HL-60 (cell line): ENCODE measurements at regions not wholly inside any gene's neighbourhood (a gene's known extent, or its start where the extent isn't known, plus 50 kb on each side); places are given as distances from the start of the nearest gene placed in this dataset.

ENCODE experiments used
- GABPA ChIP-seq: IDR thresholded peaks from 2 replicates; pipeline ENCODE4 v1.6.1; 2012; ENCODE audit warnings: low read depth
- POLR2AphosphoS5 ChIP-seq: IDR thresholded peaks from 2 replicates; pipeline ENCODE4 v1.6.1; 2012; ENCODE audit warnings: low read depth
- TF ChIP-seq, protein P1 (sequence below): IDR thresholded peaks from one replicate; pipeline ENCODE4 v1.5.1; 2011; ENCODE audit warnings: low read length, control low read depth, inconsistent platforms; ENCODE audit not compliant: insufficient read depth
- TF ChIP-seq, protein P2 (sequence below): IDR thresholded peaks from 2 replicates; pipeline ENCODE4 v1.6.1; 2012; ENCODE audit warnings: low read depth; ENCODE audit not compliant: insufficient replicate concordance

DNA sequence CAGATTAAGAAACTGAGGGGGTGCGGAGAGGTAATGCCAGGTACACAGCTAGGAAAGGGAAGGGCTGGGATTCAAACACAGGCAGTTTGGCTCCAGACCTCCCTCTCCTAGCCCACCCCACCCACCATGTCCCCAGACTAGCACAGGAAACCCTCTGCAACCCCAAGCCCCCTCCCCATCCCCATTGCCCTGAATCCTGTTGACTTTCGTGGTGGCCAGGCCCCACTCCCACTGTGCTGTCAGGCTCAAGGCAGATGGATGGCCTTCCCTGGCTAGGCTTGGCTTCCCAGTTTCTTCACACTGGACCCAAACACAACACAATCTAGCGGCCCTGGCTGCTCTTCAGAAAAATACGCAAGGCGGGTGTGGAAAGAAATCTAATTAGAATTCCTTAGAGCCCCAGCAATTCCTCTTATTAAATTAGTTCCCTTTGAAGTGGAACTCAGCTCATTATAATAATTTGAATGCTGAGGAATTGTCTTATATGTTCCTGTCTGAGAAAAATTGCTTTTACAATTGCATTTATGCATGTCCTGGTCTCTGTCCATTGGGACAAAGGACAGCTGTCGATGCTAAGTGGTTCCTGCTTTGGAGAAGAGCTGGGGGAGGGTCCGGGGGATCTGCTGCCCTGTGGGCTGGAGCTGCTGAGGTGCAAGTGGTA, 97.4 kb downstream of the SYF2 start:
- TF ChIP-seq, protein P1, sequence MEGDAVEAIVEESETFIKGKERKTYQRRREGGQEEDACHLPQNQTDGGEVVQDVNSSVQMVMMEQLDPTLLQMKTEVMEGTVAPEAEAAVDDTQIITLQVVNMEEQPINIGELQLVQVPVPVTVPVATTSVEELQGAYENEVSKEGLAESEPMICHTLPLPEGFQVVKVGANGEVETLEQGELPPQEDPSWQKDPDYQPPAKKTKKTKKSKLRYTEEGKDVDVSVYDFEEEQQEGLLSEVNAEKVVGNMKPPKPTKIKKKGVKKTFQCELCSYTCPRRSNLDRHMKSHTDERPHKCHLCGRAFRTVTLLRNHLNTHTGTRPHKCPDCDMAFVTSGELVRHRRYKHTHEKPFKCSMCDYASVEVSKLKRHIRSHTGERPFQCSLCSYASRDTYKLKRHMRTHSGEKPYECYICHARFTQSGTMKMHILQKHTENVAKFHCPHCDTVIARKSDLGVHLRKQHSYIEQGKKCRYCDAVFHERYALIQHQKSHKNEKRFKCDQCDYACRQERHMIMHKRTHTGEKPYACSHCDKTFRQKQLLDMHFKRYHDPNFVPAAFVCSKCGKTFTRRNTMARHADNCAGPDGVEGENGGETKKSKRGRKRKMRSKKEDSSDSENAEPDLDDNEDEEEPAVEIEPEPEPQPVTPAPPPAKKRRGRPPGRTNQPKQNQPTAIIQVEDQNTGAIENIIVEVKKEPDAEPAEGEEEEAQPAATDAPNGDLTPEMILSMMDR: no peak
- TF ChIP-seq POLR2AphosphoS5 (no peak), GABPA (no peak)
- TF ChIP-seq, protein P2, sequence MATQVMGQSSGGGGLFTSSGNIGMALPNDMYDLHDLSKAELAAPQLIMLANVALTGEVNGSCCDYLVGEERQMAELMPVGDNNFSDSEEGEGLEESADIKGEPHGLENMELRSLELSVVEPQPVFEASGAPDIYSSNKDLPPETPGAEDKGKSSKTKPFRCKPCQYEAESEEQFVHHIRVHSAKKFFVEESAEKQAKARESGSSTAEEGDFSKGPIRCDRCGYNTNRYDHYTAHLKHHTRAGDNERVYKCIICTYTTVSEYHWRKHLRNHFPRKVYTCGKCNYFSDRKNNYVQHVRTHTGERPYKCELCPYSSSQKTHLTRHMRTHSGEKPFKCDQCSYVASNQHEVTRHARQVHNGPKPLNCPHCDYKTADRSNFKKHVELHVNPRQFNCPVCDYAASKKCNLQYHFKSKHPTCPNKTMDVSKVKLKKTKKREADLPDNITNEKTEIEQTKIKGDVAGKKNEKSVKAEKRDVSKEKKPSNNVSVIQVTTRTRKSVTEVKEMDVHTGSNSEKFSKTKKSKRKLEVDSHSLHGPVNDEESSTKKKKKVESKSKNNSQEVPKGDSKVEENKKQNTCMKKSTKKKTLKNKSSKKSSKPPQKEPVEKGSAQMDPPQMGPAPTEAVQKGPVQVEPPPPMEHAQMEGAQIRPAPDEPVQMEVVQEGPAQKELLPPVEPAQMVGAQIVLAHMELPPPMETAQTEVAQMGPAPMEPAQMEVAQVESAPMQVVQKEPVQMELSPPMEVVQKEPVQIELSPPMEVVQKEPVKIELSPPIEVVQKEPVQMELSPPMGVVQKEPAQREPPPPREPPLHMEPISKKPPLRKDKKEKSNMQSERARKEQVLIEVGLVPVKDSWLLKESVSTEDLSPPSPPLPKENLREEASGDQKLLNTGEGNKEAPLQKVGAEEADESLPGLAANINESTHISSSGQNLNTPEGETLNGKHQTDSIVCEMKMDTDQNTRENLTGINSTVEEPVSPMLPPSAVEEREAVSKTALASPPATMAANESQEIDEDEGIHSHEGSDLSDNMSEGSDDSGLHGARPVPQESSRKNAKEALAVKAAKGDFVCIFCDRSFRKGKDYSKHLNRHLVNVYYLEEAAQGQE: no peak
